HCT116 (cell line): ENCODE measurements at regions not wholly inside any gene's neighbourhood (a gene's known extent, or its start where the extent isn't known, plus 50 kb on each side); places are given as distances from the start of the nearest gene placed in this dataset.

ENCODE experiments used
- ATAC-seq: fragments of 200-7000 bp; cut with Tn5 transposase; 2 replicates; pipeline ENCODE4 v1.9.1; 2020; ENCODE audit warnings: mild to moderate bottlenecking, moderate library complexity
- BruUV-seq: library from RNA; stranded (reverse); fragments of 400-500 nt; replicated peaks from 2 replicates; lab custom pipeline; 2021; lab: Mats Ljungman, UMichigan
- CTCF ChIA-PET: fragments of 300-600 bp; sonication (Branson Sonifier 250); formaldehyde crosslinking; loops from one replicate; lab custom pipeline; 2021; ENCODE audit warnings: antibody characterized with exemption; lab: Charles Lee
- POLR2A ChIA-PET: fragments of 300-600, 350-600 bp; sonication (Branson Sonifier 250); formaldehyde crosslinking; loops from one replicate; lab custom pipeline; 2021; ENCODE audit warnings: antibody characterized with exemption; lab: Charles Lee
- RAD21 ChIA-PET, 2 experiments: fragments of 300-600 bp; sonication (Branson Sonifier 250); formaldehyde crosslinking; loops; one replicate each; lab custom pipeline; 2023; ENCODE audit warnings: low total read pairs in 2 of 2; ENCODE audit not compliant: uncharacterized antibody in 2 of 2, unreplicated experiment in 2 of 2, low non-redundant PET in 1 of 2; lab: Charles Lee
- DNase-seq: peaks from one replicate; pipeline ENCODE4 v3.0.0-alpha.2; 2010; ENCODE audit warnings: low read depth, low spot score
- H2AFZ ChIP-seq: fragments of 200-600 bp; shearing (Covaris generic), sonication (generic); 2 replicates; pipeline ENCODE4 v1.6.1; 2017; ENCODE audit warnings: low read depth, mixed run types, mixed read lengths, antibody characterized with exemption, low read length; ENCODE audit not compliant: poor library complexity, severe bottlenecking
- H3K27ac ChIP-seq: 2 replicates; pipeline ENCODE4 v1.5.1; 2012; ENCODE audit warnings: low read depth, low read length
- H3K27me3 ChIP-seq: fragments of 200-600 bp; sonication (generic); 2 replicates; pipeline ENCODE4 v1.6.1; 2016; ENCODE audit warnings: mixed run types, low read length, mixed read lengths; ENCODE audit not compliant: insufficient read depth
- H3K36me3 ChIP-seq, 2 experiments: fragments of 200-500 bp in 1 of 2; fragments of 200-600 bp in 1 of 2; sonication (Bioruptor generic) in 1 of 2; sonication (generic) in 1 of 2; 2 replicates each; pipeline versions ENCODE4 v1.5.1 to v1.6.1; 2014 to 2016; ENCODE audit warnings: low read length in 2 of 2, inconsistent platforms in 1 of 2, mixed read lengths in 1 of 2, mixed run types in 1 of 2; ENCODE audit not compliant: insufficient read depth in 2 of 2, control insufficient read depth in 1 of 2
- H3K4me1 ChIP-seq, 2 experiments: fragments of 200-600 bp in 1 of 2; sonication (generic) in 1 of 2; 2 replicates each; pipeline versions ENCODE4 v1.5.1 to v1.6.1; 2012 to 2017; ENCODE audit warnings: low read length in 2 of 2, inconsistent platforms in 1 of 2, mild to moderate bottlenecking in 1 of 2, mixed read lengths in 1 of 2, mixed run types in 1 of 2, moderate library complexity in 1 of 2; ENCODE audit not compliant: insufficient read depth in 2 of 2, control insufficient read depth in 1 of 2
- H3K4me2 ChIP-seq: fragments of 200-600 bp; sonication (generic); 2 replicates; pipeline ENCODE4 v1.6.1; 2017; ENCODE audit warnings: mixed run types, low read length, mixed read lengths
- H3K4me3 ChIP-seq, 2 experiments: fragments of 200-600 bp in 1 of 2; sonication (generic) in 1 of 2; replicated peaks in 1 of 2; 2 replicates each; pipeline ENCODE4 v1.5.1; 2011 to 2016; ENCODE audit warnings: low read length in 2 of 2, control low read depth in 1 of 2, low read depth in 1 of 2, mild to moderate bottlenecking in 1 of 2, mixed read lengths in 1 of 2, mixed run types in 1 of 2
- H3K79me2 ChIP-seq: fragments of 200-600 bp; sonication (generic); 2 replicates; pipeline ENCODE4 v1.6.1; 2017; ENCODE audit warnings: mild to moderate bottlenecking, mixed run types, low read length, moderate library complexity, mixed read lengths; ENCODE audit not compliant: insufficient read depth
- H3K9ac ChIP-seq: fragments of 200-600 bp; sonication (generic); 2 replicates; pipeline ENCODE4 v1.6.1; 2016; ENCODE audit warnings: low read length, mixed read lengths
- H3K9me2 ChIP-seq: fragments of 200-600 bp; sonication (generic), shearing (Covaris generic); 2 replicates; pipeline ENCODE4 v1.6.1; 2017; ENCODE audit warnings: mixed run types, mild to moderate bottlenecking, moderate library complexity; ENCODE audit not compliant: insufficient read depth
- H3K9me3 ChIP-seq, 2 experiments: fragments of 200-500 bp in 1 of 2; fragments of 200-600 bp in 1 of 2; sonication (Bioruptor generic) in 1 of 2; sonication (generic) in 1 of 2; 2 replicates each; pipeline ENCODE4 v1.6.1; 2014 to 2017; ENCODE audit warnings: low read length in 2 of 2, mixed read lengths in 2 of 2, inconsistent platforms in 1 of 2, low read depth in 1 of 2, mild to moderate bottlenecking in 1 of 2, mixed run types in 1 of 2, moderate library complexity in 1 of 2; ENCODE audit not compliant: control insufficient read depth in 1 of 2, insufficient read depth in 1 of 2
- H4K20me1 ChIP-seq: fragments of 200-600 bp; sonication (generic), shearing (Covaris generic); 2 replicates; pipeline ENCODE4 v1.6.1; 2017; ENCODE audit warnings: mixed run types, mild to moderate bottlenecking, moderate library complexity; ENCODE audit not compliant: insufficient read depth
- ATF3 ChIP-seq: IDR thresholded peaks from 2 replicates; pipeline ENCODE4 v1.6.1; 2012
- CEBPB ChIP-seq: IDR thresholded peaks from 2 replicates; pipeline ENCODE4 v1.6.1; 2012; ENCODE audit warnings: low read depth
- CTCF ChIP-seq, 3 experiments: fragments of 200-600 bp in 1 of 3; sonication (generic) in 1 of 3; IDR thresholded peaks in 2 of 3; conservative IDR thresholded peaks in 1 of 3; 2 replicates each; pipeline ENCODE4 v1.5.1; 2012 to 2017; ENCODE audit warnings: low read depth in 2 of 3, low read length in 2 of 3, antibody characterized with exemption in 1 of 3, borderline replicate concordance in 1 of 3, control low read depth in 1 of 3, mild to moderate bottlenecking in 1 of 3, mixed read lengths in 1 of 3, mixed run types in 1 of 3, moderate library complexity in 1 of 3; ENCODE audit not compliant: insufficient read depth in 1 of 3
- FOSL1 ChIP-seq: IDR thresholded peaks from 2 replicates; pipeline ENCODE4 v1.6.1; 2012; ENCODE audit warnings: low read depth
- JUND ChIP-seq: IDR thresholded peaks from 2 replicates; pipeline ENCODE4 v1.6.1; 2012
- MAX ChIP-seq: IDR thresholded peaks from 2 replicates; pipeline ENCODE4 v1.6.1; 2012
- POLR2AphosphoS5 ChIP-seq: IDR thresholded peaks from 2 replicates; pipeline ENCODE4 v1.6.1; 2011; ENCODE audit warnings: mild to moderate bottlenecking, low read depth, low read length, moderate library complexity
- RAD21 ChIP-seq: IDR thresholded peaks from 2 replicates; pipeline ENCODE4 v1.6.1; 2012; ENCODE audit warnings: low read depth, mild to moderate bottlenecking
- SIN3A ChIP-seq: IDR thresholded peaks from 2 replicates; pipeline ENCODE4 v1.6.1; 2012; ENCODE audit warnings: low read depth
- SP1 ChIP-seq: IDR thresholded peaks from 2 replicates; pipeline ENCODE4 v1.6.1; 2012; ENCODE audit warnings: low read depth
- SRF ChIP-seq: IDR thresholded peaks from 2 replicates; pipeline ENCODE4 v1.6.1; 2012; ENCODE audit warnings: low read depth
- TCF7L2 ChIP-seq: IDR thresholded peaks from 2 replicates; pipeline ENCODE4 v1.7.0; 2011; ENCODE audit warnings: borderline replicate concordance, inconsistent platforms; ENCODE audit not compliant: insufficient read depth, insufficient read length; ENCODE audit errors: extremely low read depth
- ZBTB33 ChIP-seq: IDR thresholded peaks from 2 replicates; pipeline ENCODE4 v1.6.1; 2011; ENCODE audit warnings: mild to moderate bottlenecking, low read length, moderate library complexity; ENCODE audit not compliant: insufficient replicate concordance; ENCODE audit errors: extremely low read depth
- ZNF274 ChIP-seq: fragments of 200-500 bp; sonication (Bioruptor generic); IDR thresholded peaks from 2 replicates; pipeline ENCODE4 v1.6.1; 2014; ENCODE audit warnings: mild to moderate bottlenecking, low read depth, low read length, inconsistent platforms
- intact Hi-C: fragments of 100-400 bp; cut with micrococcal nuclease; formaldehyde crosslinking; loops from 2 replicates; pipeline ENCODE4 v1.10.0; 2022

GRCh38 chr13:83378908-83379307 is 503.4 kb downstream of the SLITRK1 start:
- H3K4me2 ChIP-seq = no peak overlapping the region
- no peaks in the 10 kb centered on the region for H3K79me2 ChIP-seq
- BruUV-seq = no TSS peak
- no peak overlapping the region for H3K4me3 ChIP-seq
- intact Hi-C loops = no loop called here
- ATAC-seq = no peak
- H3K9me3 ChIP-seq = no peaks in the 10 kb centered on the region
- ChIA-PET POLR2A (no interaction called here), RAD21 (no interaction called here), CTCF (no interaction called here)
- H3K27ac ChIP-seq = no peak overlapping the region
- no peaks in the 10 kb centered on the region for H3K9me2 ChIP-seq
- H3K36me3 ChIP-seq = no peaks in the 10 kb centered on the region
- H3K4me1 ChIP-seq = no peaks in the 10 kb centered on the region
- H3K9ac ChIP-seq = no peak overlapping the region
- no peaks in the 10 kb centered on the region for H3K27me3 ChIP-seq
- no peak for DNase-seq
- no peaks in the 10 kb centered on the region for H4K20me1 ChIP-seq
- TF ChIP-seq RAD21 = no peak
- no peak for TF ChIP-seq ZNF274
- H2AFZ ChIP-seq = no peak overlapping the region

- H3K9ac ChIP-seq = no peak overlapping the region
- intact Hi-C loops = no loop called here
These were observed 504.8 kb downstream of the SLITRK1 start for GRCh38 chr13:83377491-83377890.

More at GRCh38 chr13:83377491-83377890, 504.8 kb downstream of the SLITRK1 start:
- ChIA-PET RAD21 (no interaction called here), POLR2A (no interaction called here), CTCF (no interaction called here)
- no peaks in the 10 kb centered on the region for H3K79me2 ChIP-seq
- no peaks in the 10 kb centered on the region for H3K9me2 ChIP-seq
- no peaks in the 10 kb centered on the region for H3K9me3 ChIP-seq
- DNase-seq (no peak), ATAC-seq (no peak)
- H3K27ac ChIP-seq = no peak overlapping the region
- TF ChIP-seq ZBTB33 (no peak), MAX (no peak), CTCF (IDR thresholded peaks at IDR 0.05 in 2 of 3, conservative IDR thresholded peaks at IDR 0.05 in 1 of 3; ENCODE audit: borderline replicate concordance in 1 of 3, insufficient read depth in 1 of 3, low read depth in 2 of 3, low read length in 2 of 3) (no peak), JUND (no peak), SIN3A (no peak), TCF7L2 (no peak), RAD21 (no peak), ATF3 (no peak), FOSL1 (no peak), SP1 (no peak), SRF (no peak), CEBPB (no peak), POLR2AphosphoS5 (no peak)
- no peak overlapping the region for H2AFZ ChIP-seq
- H3K27me3 ChIP-seq = no peaks in the 10 kb centered on the region
- no peaks in the 10 kb centered on the region for H3K4me1 ChIP-seq
- no peak overlapping the region for H3K4me3 ChIP-seq
- H4K20me1 ChIP-seq = no peaks in the 10 kb centered on the region
- no TSS peak for BruUV-seq
- no peak overlapping the region for H3K4me2 ChIP-seq
- H3K36me3 ChIP-seq = no peaks in the 10 kb centered on the region
